ENCODE measurements at regions not wholly inside any gene's neighbourhood (a gene's known extent, or its start where the extent isn't known, plus 50 kb on each side); places are given as distances from the start of the nearest gene placed in this dataset.

GRCh38 chr11:34824425-34824824 lies 91.8 kb downstream of the APIP start:
- Histone ChIP-seq H3K4me1 (ENCODE audit: control insufficient read depth, insufficient read depth, low read length) (peaks cover 35% of the 10 kb centered on the region), H3K9ac (ENCODE audit: extremely low read depth, low read length, poor library complexity, severe bottlenecking) (no peak overlapping the region), H3K27me3 (ENCODE audit: control insufficient read depth, insufficient read depth, low read length, poor library complexity, severe bottlenecking) (no peaks in the 10 kb centered on the region), H3K9me3 (ENCODE audit: control insufficient read depth, low read length) (peaks cover 7% of the 10 kb centered on the region), H3K36me3 (ENCODE audit: control insufficient read depth, insufficient read depth, low read length) (no peaks in the 10 kb centered on the region), H3K27ac (ENCODE audit: low read depth, low read length) (no peak overlapping the region), H3K4me3 (ENCODE audit: low read length) (no peak overlapping the region)
- H3K9me3 Mint-ChIP-seq: peaks cover 5% of the 10 kb centered on the region
- no peaks in the 10 kb centered on the region for H3K27me3 Mint-ChIP-seq (ENCODE audit: insufficient read depth)
- H3K4me3 Mint-ChIP-seq: no peak overlapping the region
- H3K36me3 Mint-ChIP-seq (ENCODE audit: low read depth): peaks cover 13% of the 10 kb centered on the region
- peaks cover 49% of the 10 kb centered on the region for H3K4me1 Mint-ChIP-seq
- H3K27ac Mint-ChIP-seq: no peak overlapping the region
- no peak for DNase-seq
- TF ChIP-seq, protein P1, sequence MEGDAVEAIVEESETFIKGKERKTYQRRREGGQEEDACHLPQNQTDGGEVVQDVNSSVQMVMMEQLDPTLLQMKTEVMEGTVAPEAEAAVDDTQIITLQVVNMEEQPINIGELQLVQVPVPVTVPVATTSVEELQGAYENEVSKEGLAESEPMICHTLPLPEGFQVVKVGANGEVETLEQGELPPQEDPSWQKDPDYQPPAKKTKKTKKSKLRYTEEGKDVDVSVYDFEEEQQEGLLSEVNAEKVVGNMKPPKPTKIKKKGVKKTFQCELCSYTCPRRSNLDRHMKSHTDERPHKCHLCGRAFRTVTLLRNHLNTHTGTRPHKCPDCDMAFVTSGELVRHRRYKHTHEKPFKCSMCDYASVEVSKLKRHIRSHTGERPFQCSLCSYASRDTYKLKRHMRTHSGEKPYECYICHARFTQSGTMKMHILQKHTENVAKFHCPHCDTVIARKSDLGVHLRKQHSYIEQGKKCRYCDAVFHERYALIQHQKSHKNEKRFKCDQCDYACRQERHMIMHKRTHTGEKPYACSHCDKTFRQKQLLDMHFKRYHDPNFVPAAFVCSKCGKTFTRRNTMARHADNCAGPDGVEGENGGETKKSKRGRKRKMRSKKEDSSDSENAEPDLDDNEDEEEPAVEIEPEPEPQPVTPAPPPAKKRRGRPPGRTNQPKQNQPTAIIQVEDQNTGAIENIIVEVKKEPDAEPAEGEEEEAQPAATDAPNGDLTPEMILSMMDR (conservative IDR thresholded peaks at IDR 0.05): no peak

DNA sequence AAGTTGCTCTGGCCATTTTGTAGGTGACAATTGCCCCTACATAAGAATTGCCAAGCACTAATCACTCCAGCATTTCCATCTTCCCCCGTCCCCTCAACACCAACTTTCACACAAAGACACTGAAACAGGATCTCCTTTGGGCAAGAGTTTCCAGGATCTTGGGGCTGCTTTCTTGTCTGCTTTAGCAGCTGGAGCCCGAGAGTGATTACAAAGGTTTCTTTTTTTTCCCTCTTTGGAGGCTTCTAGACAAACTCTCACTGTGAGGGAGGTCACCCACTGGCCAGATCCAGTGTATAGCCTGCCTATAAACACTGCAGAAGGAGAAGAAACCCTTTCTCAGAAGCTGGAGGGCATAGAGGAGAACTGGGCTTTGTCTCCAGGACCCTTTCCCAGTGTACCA lies 92.5 kb downstream of the APIP start:
- 74 to 93% methylated on average over 2 of the region's 2 CpGs for WGBS, 2 experiments (ENCODE audit: insufficient coverage in 1 of 2, insufficient read length in 1 of 2)
- TF ChIP-seq, protein P1 (conservative IDR thresholded peaks at IDR 0.05): no peak
- no peak overlapping the region for H3K27ac Mint-ChIP-seq
- Histone ChIP-seq H3K4me3 (ENCODE audit: low read length) (no peak overlapping the region), H3K4me1 (ENCODE audit: control insufficient read depth, insufficient read depth, low read length) (peaks cover 33% of the 10 kb centered on the region), H3K9ac (ENCODE audit: extremely low read depth, low read length, poor library complexity, severe bottlenecking) (no peak overlapping the region), H3K27me3 (ENCODE audit: control insufficient read depth, insufficient read depth, low read length, poor library complexity, severe bottlenecking) (no peaks in the 10 kb centered on the region), H3K36me3 (ENCODE audit: control insufficient read depth, insufficient read depth, low read length) (no peaks in the 10 kb centered on the region), H3K9me3 (ENCODE audit: control insufficient read depth, low read length) (peaks cover 15% of the 10 kb centered on the region), H3K27ac (ENCODE audit: low read depth, low read length) (no peak overlapping the region)
- no peak overlapping the region for H3K4me3 Mint-ChIP-seq
- DNase-seq: no peak
- no peaks in the 10 kb centered on the region for H3K27me3 Mint-ChIP-seq (ENCODE audit: insufficient read depth)
- peaks cover 10% of the 10 kb centered on the region for H3K9me3 Mint-ChIP-seq
- peaks cover 49% of the 10 kb centered on the region for H3K4me1 Mint-ChIP-seq
- H3K36me3 Mint-ChIP-seq (ENCODE audit: low read depth): peaks cover 16% of the 10 kb centered on the region

DNA sequence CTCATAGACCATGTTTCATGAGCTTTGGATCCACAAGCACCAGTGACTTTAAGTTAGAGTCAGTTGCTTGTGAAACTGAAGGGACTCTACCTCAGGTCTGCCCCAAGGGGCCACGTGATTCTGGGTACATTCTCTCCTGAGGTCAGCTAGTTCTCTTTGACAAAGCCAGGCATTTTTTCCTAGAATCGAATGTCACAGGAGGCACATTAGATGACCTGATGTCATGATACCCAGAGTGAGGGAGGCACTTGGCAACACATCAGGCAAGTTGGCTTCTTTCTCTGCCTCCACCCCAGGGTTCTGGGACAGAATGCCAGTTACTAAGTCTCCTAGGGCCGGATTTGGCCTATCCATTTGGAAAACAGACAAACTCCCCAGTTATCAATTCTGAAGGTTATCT lies 93.0 kb downstream of the APIP start:
- TF ChIP-seq, protein P1 (conservative IDR thresholded peaks at IDR 0.05): no peak
- no peaks in the 10 kb centered on the region for H3K36me3 ChIP-seq (ENCODE audit: control insufficient read depth, insufficient read depth, low read length)
- H3K4me3 ChIP-seq (ENCODE audit: low read length): no peak overlapping the region
- Mint-ChIP-seq H3K27me3 (ENCODE audit: insufficient read depth) (no peaks in the 10 kb centered on the region), H3K9me3 (peaks cover 14% of the 10 kb centered on the region), H3K36me3 (ENCODE audit: low read depth) (peaks cover 20% of the 10 kb centered on the region), H3K4me3 (no peak overlapping the region), H3K4me1 (peaks cover 49% of the 10 kb centered on the region), H3K27ac (no peak overlapping the region)
- peaks cover 19% of the 10 kb centered on the region for H3K9me3 ChIP-seq (ENCODE audit: control insufficient read depth, low read length)
- peaks cover 33% of the 10 kb centered on the region for H3K4me1 ChIP-seq (ENCODE audit: control insufficient read depth, insufficient read depth, low read length)
- H3K9ac ChIP-seq (ENCODE audit: extremely low read depth, low read length, poor library complexity, severe bottlenecking): no peak overlapping the region
- H3K27me3 ChIP-seq (ENCODE audit: control insufficient read depth, insufficient read depth, low read length, poor library complexity, severe bottlenecking): no peaks in the 10 kb centered on the region
- 84 to 97% methylated on average over 3 of the region's 3 CpGs for WGBS, 2 experiments (ENCODE audit: insufficient coverage in 1 of 2, insufficient read length in 1 of 2)
- no peak for DNase-seq
- no peak overlapping the region for H3K27ac ChIP-seq (ENCODE audit: low read depth, low read length)
